GM12891 (cell line): ENCODE measurements at regions not wholly inside any gene's neighbourhood (a gene's known extent, or its start where the extent isn't known, plus 50 kb on each side); places are given as distances from the start of the nearest gene placed in this dataset.

Experiments used
- POLR2A ChIP-seq: IDR thresholded peaks from 2 replicates; pipeline ENCODE4 v1.6.1; 2011; ENCODE audit warnings: low read depth, low read length, control low read depth
- POLR2AphosphoS5 ChIP-seq: IDR thresholded peaks from 2 replicates; pipeline ENCODE4 v1.6.1; 2011; ENCODE audit warnings: low read depth, low read length, control low read depth

GRCh38 chr11:134562941-134563471, 151.0 kb upstream of the B3GAT1 start:
- no peak for TF ChIP-seq POLR2A
- TF ChIP-seq POLR2AphosphoS5 = no peak
